Activated CD8-positive, alpha-beta memory T cell treated with anti-CD3 and anti-CD28 coated beads for 24 hours (primary cell): ENCODE measurements at regions not wholly inside any gene's neighbourhood (a gene's known extent, or its start where the extent isn't known, plus 50 kb on each side); places are given as distances from the start of the nearest gene placed in this dataset.
A peak's percentile ranks its signal among the peaks of the same experiment; 100 is the strongest.

Experiments
- DNase-seq: peaks from one replicate; pipeline ENCODE4 v3.0.0-alpha.2; 2020

DNA sequence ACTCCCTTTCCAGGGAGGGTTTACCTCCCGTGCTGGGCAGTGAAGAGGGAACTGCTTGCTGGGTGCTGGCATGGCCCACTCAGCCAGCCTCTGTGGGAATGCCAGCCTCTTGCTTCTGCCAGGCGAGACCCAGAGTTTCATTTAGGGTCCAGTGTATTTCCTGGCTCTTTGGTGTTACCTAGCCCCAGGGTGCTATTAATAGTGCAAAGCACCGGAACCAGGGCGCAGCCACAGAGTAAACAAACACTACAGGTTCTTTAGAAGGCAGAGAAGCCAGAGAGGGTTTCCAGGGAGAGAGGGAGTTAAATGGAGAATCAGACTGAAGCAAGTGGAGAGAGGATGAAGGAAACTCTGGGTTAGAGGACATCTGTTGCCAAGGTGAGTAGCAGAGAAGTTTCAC is 74.9 kb upstream of the SPATA13 start:
- DNase-seq = no peak

DNA sequence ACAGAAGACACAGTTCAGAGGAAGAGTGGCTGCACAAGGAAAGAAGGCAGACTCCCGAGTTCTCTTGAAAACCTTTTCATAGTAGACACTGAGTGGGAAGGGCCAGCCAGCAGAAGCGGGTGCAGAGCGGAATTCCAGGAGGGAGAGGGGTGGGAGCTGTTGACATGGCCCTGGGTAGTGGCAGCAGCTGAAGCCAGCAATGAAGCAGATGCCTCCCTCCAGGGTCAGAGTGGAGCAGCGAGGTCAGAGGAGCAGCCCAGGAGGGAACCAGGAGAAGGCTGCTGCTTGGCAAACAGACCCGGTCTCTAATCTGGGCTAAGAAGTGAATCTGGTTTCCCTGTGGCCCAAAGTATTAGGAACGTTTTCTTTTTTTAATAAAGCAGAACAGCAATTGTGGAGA is 73.9 kb upstream of the SPATA13 start:
- DNase-seq = no peak

DNA sequence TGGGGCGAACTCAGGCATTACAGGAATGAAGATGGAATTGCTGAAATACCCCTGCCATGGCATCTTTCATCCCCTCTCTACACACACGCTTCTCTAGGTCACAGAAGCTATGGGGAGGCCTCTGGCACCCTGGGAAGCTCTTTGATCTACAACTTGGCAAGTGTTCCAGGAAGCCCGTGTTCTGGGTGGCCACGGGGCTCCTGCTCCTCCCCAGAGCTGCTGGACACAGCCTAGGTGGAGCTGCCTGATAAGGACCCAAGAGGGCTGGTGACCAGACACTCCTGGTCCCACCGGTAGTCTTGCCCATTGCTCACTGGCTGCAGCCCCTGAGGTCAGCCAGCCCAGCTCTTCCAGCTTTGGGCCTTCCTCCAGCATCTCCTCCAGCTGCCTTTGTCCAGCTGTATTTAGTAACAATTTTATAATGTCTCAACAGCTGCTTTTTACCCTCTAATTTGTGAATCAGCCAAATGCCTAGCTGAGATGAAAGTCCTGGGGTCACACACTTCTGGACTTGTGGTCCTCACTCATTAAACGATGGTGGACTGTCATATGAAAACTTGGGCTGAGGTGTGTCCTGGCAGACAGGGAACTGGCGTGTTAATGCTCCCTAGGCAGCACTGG is 72.8 kb upstream of the SPATA13 start:
- DNase-seq = no peak

DNA sequence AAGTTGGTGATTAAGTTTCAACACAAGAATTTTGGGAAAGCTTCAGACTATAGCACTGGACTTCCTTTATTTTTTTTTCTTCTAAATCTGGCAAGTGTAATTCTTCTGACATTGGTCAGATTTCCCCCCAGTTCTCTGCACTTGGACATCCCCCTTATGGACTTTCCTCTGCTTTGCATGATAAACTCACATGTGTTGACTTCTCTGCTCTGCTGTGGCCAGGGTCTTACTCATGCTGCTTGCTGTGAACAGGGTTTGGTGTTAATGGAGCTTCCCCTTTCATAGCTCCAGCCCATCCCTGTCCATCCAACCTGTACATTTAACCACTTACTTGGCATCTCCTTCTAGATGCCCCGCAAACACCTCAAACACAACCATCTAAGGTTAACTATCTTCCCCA is 70.5 kb upstream of the SPATA13 start:
- DNase-seq = no peak

DNA sequence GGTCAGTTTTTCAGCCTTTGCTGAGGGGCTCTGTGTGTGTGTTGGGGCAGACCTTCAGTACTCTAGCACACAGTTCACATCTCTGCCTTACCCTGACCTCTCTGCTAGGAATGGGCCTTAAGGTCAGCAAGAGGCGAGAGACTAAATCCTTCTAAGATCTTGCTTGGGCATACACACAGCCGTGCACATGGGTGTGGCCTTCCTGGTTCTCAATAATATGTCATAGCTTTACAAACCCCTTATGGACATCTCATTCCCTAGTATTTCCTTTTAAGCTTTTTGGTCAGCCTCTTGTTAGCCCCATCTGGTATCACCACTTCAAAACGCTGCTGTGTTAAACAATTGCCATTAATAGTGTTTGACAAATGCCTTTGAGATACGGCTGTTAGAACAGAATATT is 69.4 kb upstream of the SPATA13 start:
- no peak for DNase-seq

DNA sequence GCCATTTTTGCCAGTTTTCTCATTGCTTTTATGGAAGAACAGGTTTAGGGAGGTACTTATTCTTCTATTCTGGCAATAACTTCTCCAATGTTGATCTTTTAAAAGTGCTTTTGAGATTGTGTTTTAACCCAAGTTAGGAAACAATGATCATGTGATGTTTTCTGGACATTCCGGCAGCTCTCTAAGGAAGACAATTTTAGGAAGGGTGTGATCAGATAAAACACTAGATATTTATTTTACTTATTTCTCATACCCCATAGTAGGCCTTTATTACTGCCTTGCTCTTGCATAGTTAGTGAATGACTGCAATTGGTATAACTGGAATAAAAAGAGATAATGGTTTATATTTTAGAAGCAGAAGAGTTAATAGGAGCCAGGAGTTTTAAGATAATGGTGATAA is 68.4 kb upstream of the SPATA13 start:
- DNase-seq = no peak

DNA sequence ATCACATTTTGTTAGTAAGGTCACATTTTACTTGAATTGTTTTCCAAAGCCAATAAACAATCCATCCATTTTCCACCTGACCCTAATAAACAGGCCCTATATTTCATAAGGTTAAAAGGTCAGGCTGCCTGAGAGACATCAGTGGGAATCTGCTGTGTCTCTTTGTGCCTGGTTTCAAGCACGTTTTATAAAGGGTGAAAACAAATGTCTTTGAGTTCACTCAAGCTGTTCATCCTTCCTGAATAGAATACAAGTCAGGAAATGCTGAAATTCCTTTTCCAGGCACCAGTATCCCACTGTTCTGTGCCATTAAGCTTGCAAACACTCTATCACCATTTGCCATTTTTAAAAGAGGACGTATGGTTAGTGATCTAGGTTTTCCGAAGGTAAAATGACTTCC is 67.5 kb upstream of the SPATA13 start:
- no peak for DNase-seq

DNA sequence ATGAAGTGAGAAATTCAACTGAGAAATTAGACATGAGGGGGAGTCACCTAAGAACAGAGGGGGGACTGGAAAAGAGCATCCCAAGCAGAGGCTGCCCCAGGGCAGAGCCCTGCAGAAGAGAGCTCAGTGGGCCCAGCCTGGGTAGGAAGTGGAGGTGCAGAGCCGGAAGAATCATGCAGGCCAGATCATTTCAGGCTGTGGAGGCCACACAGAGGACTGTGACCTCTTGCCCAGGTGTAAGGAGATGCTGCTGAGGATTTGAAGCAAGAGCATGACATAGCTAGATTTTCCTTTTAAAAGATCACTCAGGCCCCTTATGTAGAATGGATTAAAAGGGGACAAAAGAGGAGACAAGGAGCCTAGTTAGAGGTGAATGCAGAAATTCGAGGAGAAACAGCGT is 63.9 kb upstream of the SPATA13 start:
- DNase-seq = no peak

DNA sequence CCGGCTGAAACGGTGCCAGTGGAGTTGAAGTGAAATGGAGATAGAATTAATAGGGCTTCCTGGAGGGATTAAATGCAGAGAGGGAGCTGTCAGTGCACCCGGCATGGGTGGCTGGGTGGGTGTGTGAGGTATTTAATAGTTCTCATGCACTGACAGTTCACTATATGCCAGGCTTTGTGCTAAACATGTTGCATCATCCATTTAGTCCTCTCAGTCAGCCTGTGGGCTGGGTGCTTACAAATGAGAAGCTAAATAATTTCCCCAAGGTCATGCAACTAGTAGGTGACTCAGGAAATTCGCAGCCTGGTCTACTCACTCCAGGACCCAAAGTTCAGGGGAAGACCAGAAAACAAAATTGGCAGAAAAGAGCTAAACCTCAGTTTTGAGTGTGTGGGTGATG is 63.5 kb upstream of the SPATA13 start:
- DNase-seq = peak; percentile 68

DNA sequence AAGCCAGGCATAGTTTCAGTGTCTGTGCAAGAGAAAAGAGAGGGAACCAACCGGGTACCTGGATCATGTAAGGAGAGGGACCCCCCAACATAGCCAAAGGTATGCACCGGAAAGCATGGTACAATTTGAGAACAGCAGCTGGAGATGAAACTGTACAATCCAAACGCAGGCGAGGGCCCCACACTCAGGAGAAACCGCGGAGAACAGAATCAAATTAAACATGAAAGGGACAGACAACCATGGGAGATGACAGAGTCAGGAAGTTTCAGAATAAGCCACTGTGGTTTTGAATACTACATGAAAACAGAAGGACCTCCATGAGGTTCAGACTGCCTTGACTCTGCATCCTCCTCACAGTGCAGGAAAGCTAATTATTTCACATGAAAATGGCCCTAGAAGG is 62.9 kb upstream of the SPATA13 start:
- DNase-seq = peak; percentile 73

DNA sequence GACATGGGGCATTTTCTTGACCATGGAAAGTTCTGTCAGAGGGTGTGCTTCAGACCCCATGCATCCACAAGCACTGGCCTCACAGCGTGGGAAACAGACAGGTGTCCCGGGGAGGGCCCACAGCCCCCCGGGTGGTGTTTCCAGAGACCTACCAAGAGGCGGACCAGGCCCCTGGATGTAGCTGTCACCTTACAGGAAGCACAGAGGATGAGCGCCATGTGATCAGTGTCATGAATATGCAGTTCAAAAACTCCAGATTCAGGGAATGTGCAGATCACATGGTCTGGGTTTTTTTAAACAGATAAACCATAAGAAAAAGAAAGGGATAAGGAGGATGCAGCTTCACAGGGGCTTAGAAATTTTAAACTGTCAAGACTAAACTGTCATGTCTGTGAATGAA is 61.0 kb upstream of the SPATA13 start:
- no peak for DNase-seq

DNA sequence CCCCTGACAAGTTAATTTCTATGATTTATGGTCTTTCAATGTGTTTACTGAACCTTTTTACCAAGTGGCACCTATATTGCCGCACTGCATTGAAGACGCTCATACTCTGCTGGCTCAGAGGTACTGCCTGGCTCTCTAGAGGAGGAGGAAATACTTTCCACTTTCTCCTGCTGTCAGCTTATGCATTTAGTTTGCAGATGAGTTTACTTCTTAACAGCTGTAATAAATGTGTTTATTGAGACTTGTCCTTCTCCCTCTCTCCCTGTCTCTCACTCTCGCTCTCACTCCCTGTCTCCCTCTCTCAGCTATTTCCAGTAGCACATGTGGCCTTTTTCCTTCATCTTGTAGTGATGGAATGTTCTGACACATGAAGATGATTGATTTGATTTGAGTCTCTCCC is 60.3 kb upstream of the SPATA13 start:
- DNase-seq = no peak

DNA sequence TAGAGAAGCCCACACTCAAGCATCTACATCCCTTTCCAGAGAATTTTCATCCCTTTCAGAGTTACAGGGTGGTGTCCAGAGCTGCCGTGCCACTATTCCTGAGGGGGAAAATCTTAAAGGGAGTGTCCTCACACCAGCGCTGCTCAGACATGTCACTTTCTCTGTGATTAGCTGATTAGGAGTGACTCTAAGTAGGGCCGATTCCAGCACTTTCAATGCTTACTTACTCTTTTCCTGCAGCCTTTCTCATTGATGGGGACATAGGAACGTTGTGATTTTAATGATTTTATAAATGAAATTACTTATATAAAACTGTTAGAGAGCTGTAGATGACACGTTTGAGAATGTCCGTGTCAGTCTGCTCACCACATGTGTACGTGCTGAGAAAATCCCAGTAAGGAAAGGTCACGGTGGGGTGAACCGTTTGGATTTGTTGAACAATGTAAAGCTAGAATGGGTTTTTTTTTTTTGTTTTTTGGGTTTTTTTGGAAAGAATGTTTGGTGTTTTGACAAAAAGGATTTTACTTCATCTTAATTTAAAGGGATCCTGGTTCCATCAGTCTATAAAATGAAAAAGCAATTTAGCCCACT is 56.6 kb upstream of the SPATA13 start:
- no peak for DNase-seq

DNA sequence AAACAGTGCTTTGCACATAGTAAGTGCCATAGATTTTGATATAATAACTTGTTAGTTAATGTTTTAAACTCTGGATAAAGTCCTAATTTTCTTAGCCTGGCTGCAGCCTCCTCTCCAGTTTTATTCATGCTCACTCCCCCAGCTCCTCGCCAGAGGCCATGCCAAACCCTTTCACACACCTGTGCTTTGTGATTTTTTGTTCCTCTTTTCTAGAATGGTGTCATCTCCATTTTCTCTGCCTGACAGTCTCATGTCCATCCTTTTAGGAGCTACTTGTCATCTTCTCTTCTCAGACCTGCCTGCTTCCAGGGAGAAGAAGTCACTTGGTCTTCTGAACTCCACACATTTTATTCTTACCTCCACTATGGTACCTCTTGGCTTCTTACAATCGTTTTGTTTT is 55.8 kb upstream of the SPATA13 start:
- DNase-seq = no peak

DNA sequence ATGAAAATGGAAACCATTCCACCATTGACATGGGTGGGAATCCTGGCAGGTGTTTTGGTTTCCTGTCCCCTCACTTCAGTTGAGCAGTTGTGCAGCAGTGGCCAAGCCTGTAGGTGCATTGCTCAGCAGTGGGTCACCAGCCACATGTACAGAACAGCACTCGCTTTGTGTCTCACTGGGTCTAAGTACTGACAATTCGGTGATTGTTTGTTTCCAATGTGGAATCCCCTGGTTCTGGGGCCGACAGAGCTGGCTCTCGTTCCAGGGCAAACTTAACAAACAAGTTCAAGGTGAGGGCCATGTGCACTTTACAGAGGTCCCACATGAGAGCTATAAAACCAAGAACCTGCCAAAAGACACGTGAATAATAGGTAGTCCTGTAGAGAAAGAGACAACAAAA is 54.1 kb upstream of the SPATA13 start:
- no peak for DNase-seq

DNA sequence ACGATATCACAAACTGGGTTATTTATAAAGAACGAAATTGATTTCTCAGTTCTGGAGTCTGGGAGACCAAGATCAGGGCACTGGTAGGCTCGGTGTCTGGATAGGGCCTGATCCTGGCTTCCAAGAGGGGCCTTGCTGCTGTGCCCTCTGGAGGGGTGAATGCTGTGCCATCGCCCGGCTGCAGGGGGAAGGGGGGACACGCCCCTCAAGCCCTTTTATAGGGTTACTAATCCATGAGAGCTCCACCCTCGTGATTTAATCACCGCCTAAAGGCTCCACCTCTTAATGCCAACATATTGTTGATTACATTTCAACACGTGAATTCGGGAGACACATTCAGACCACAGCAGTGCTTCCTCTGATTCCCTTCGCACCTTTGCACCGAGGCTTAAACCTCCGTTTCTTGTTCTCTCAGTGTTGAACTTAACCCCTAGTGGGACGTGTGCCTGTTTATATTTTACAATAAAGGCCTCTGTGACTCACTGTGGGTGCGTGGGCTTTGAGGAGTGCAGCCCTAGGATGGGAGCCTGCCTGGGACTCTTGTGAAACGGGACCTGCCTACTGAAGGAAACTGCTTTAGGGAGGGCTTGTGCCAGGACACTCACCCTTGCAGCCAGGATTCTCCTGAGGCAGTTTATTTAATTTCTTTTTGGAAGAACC is 52.4 kb upstream of the SPATA13 start:
- DNase-seq = no peak

DNA sequence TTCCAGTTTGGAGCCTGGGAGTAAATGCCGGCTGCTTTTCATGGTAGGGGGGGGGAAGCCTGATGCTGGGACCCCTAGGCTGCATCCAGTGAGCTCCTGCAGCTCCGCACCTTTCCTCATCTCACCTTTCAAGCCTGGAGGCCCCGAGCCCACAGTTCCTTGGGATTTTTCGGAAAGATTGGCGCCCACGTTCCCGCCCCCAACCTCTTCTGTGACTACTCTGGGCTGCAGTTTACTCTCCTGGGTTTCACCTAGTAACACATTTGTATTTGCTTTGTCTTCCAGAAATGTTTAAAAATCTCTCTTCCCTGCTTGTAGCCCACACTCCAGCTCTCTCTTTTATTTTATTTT is 51.9 kb upstream of the SPATA13 start:
- DNase-seq = no peak

DNA sequence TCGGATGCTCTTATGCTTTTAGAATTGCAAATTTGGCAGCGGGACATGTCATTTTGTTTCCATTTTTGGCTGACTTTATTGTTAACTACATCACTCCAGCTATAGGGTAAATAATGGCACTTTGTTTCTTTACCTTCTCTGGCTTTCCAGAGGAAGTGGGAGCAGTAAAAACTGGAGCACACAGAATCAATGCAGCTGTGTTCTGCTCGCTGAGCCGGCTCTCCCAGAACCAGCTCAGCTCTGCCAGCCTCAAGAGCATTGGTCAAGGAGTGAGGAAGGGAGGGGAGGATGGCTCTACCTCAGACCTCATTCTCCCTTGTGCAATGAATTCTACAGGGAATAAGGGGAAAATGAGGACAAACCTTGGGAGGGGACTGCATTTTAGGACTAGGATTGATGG is 50.5 kb upstream of the SPATA13 start:
- DNase-seq = no peak
